ENCODE measurements at regions not wholly inside any gene's neighbourhood (a gene's known extent, or its start where the extent isn't known, plus 50 kb on each side); places are given as distances from the start of the nearest gene placed in this dataset.

- DNase-seq (ENCODE audit: low spot score in 2 of 2) = no peak
- no peaks in the 10 kb centered on the region for H3K27me3 ChIP-seq
- H3K27ac ChIP-seq = no peak overlapping the region
- no peak overlapping the region for H3K4me3 ChIP-seq
- H3K36me3 ChIP-seq = no peaks in the 10 kb centered on the region
- no peaks in the 10 kb centered on the region for H3K4me1 ChIP-seq
- H3K9me3 ChIP-seq = no peaks in the 10 kb centered on the region
- intact Hi-C loops (cut with DNase I; ENCODE audit: low total_unique reads) = no loop called here
- TF ChIP-seq POLR2AphosphoS5 (IDR thresholded peaks at IDR 0.05) (no peak), POLR2A (IDR thresholded peaks at IDR 0.05) (no peak), CTCF (IDR thresholded peaks at IDR 0.05) (no peak)
Measured at GRCh38 chr2:18498531-18498930, 61.9 kb downstream of the RDH14 start.

GRCh38 chr2:18496516-18496915, 63.9 kb downstream of the RDH14 start:
- Histone ChIP-seq H3K36me3 (no peaks in the 10 kb centered on the region), H3K27ac (no peak overlapping the region), H3K4me1 (no peaks in the 10 kb centered on the region), H3K27me3 (no peaks in the 10 kb centered on the region), H3K4me3 (no peak overlapping the region), H3K9me3 (no peaks in the 10 kb centered on the region)
- TF ChIP-seq POLR2AphosphoS5 (IDR thresholded peaks at IDR 0.05) = no peak
- TF ChIP-seq CTCF (IDR thresholded peaks at IDR 0.05) = no peak
- DNase-seq (ENCODE audit: low spot score in 2 of 2) = no peak
- intact Hi-C loops (cut with DNase I; ENCODE audit: low total_unique reads) = no loop called here

- Histone ChIP-seq H3K27me3 (no peaks in the 10 kb centered on the region), H3K36me3 (no peaks in the 10 kb centered on the region), H3K9me3 (no peaks in the 10 kb centered on the region), H3K4me3 (no peak overlapping the region), H3K27ac (no peak overlapping the region), H3K4me1 (no peaks in the 10 kb centered on the region)
- no peak for TF ChIP-seq POLR2A (IDR thresholded peaks at IDR 0.05)
- TF ChIP-seq POLR2AphosphoS5 (IDR thresholded peaks at IDR 0.05) = no peak
- TF ChIP-seq CTCF (IDR thresholded peaks at IDR 0.05) = no peak
- intact Hi-C loops (cut with DNase I; ENCODE audit: low total_unique reads) = no loop called here
- DNase-seq (ENCODE audit: low spot score in 2 of 2) = no peak
Measured at GRCh38 chr2:18495058-18495457, 65.4 kb downstream of the RDH14 start.

- DNase-seq (ENCODE audit: low spot score in 2 of 2) = no peak
- H3K36me3 ChIP-seq = no peaks in the 10 kb centered on the region
- H3K4me1 ChIP-seq = no peaks in the 10 kb centered on the region
- no peak overlapping the region for H3K4me3 ChIP-seq
- TF ChIP-seq POLR2A (IDR thresholded peaks at IDR 0.05) = no peak
- TF ChIP-seq CTCF (IDR thresholded peaks at IDR 0.05) = no peak
- TF ChIP-seq POLR2AphosphoS5 (IDR thresholded peaks at IDR 0.05) = no peak
- H3K9me3 ChIP-seq = no peaks in the 10 kb centered on the region
- intact Hi-C loops (cut with DNase I; ENCODE audit: low total_unique reads) = no loop called here
- no peaks in the 10 kb centered on the region for H3K27me3 ChIP-seq
- no peak overlapping the region for H3K27ac ChIP-seq
Measured at GRCh38 chr2:18492721-18493120, 67.7 kb downstream of the RDH14 start.

- H3K4me1 ChIP-seq = no peaks in the 10 kb centered on the region
- intact Hi-C loops (cut with DNase I; ENCODE audit: low total_unique reads) = no loop called here
- H3K36me3 ChIP-seq = no peaks in the 10 kb centered on the region
- H3K27me3 ChIP-seq = no peaks in the 10 kb centered on the region
- no peak overlapping the region for H3K4me3 ChIP-seq
- H3K27ac ChIP-seq = no peak overlapping the region
- DNase-seq (ENCODE audit: low spot score in 2 of 2) = no peak
- no peaks in the 10 kb centered on the region for H3K9me3 ChIP-seq
- peak in 1 of 3 donors; percentile 53 for TF ChIP-seq POLR2AphosphoS5 (IDR thresholded peaks at IDR 0.05)
- no peak for TF ChIP-seq POLR2A (IDR thresholded peaks at IDR 0.05)
- no peak for TF ChIP-seq CTCF (IDR thresholded peaks at IDR 0.05)
Measured at GRCh38 chr2:18491577-18491976, 68.9 kb downstream of the RDH14 start.

Data from breast epithelium (tissue), 4 donors.